GM12878 (cell line): ENCODE measurements at regions not wholly inside any gene's neighbourhood (a gene's known extent, or its start where the extent isn't known, plus 50 kb on each side); places are given as distances from the start of the nearest gene placed in this dataset.

Experiments used
- ATAC-seq: fragments of 200-7000 bp; cut with Tn5 transposase; 3 replicates; pipeline ENCODE4 v1.9.1; 2020; ENCODE audit warnings: mild to moderate bottlenecking, moderate library complexity
- BruUV-seq: library from RNA; stranded (reverse); fragments of 400-500 nt; replicated peaks from 2 replicates; lab custom pipeline; 2021; lab: Mats Ljungman, UMichigan
- CTCF ChIA-PET: fragments of 300-600 bp; sonication (Branson Sonifier 250); formaldehyde crosslinking; extraction: SDS; loops from one replicate; lab custom pipeline; 2021; ENCODE audit warnings: inconsistent platforms; lab: Yijun Ruan, JAX
- POLR2A ChIA-PET: fragments of 350-600 bp; formaldehyde crosslinking; extraction: SDS; loops from one replicate; lab custom pipeline; 2021; ENCODE audit warnings: inconsistent platforms; lab: Charles Lee
- RAD21 ChIA-PET: fragments of 300-600 bp; sonication (Branson Sonifier 250); formaldehyde crosslinking; loops from one replicate; lab custom pipeline; 2023; ENCODE audit warnings: antibody characterized with exemption; ENCODE audit not compliant: unreplicated experiment; lab: Charles Lee
- SMC1A ChIA-PET: fragments of 300-600 bp; sonication (Branson Sonifier 250); formaldehyde crosslinking; loops from one replicate; lab custom pipeline; 2023; ENCODE audit not compliant: unreplicated experiment, uncharacterized antibody; lab: Charles Lee
- DNase-seq: peaks from one replicate; pipeline ENCODE4 v3.0.0-alpha.2; 2011; ENCODE audit warnings: low read depth, low spot score
- FAIRE-seq: peaks from 3 replicates; lab custom pipeline; 2011; peaks lifted over from hg19 to GRCh38; lab: Jason Lieb, UNC
- H2AFZ ChIP-seq: 2 replicates; pipeline ENCODE4 v1.6.0; 2011; ENCODE audit warnings: low read depth, low read length, control low read depth; ENCODE audit not compliant: control insufficient read depth
- H3K27ac ChIP-seq: 2 replicates; pipeline ENCODE4 v1.5.1; 2011; ENCODE audit warnings: control low read depth; ENCODE audit not compliant: control insufficient read depth, insufficient read depth
- H3K27me3 ChIP-seq, 2 experiments: replicated peaks in 1 of 2; 2 replicates each; pipeline versions ENCODE4 v1.6.0 to v1.6.1; 2011; ENCODE audit warnings: low read length in 1 of 2; ENCODE audit not compliant: control insufficient read depth in 2 of 2, insufficient read depth in 2 of 2
- H3K36me3 ChIP-seq, 2 experiments: 2 replicates each; pipeline ENCODE4 v1.5.1; 2011; ENCODE audit warnings: low read length in 1 of 2; ENCODE audit not compliant: control insufficient read depth in 2 of 2, insufficient read depth in 2 of 2
- H3K4me1 ChIP-seq: 2 replicates; pipeline ENCODE4 v1.6.1; 2011; ENCODE audit warnings: mild to moderate bottlenecking, low read length, moderate library complexity, mixed read lengths; ENCODE audit not compliant: control insufficient read depth, insufficient read depth
- H3K4me2 ChIP-seq: 2 replicates; pipeline ENCODE4 v1.6.0; 2011; ENCODE audit warnings: control low read depth; ENCODE audit not compliant: control insufficient read depth, insufficient read depth
- H3K4me3 ChIP-seq: fragments of 200-600 bp; sonication (generic); 2 replicates; pipeline ENCODE4 v1.5.1; 2016
- H3K79me2 ChIP-seq: 2 replicates; pipeline ENCODE4 v1.6.0; 2011; ENCODE audit warnings: low read length; ENCODE audit not compliant: control insufficient read depth, insufficient read depth
- H3K9ac ChIP-seq: 2 replicates; pipeline ENCODE4 v1.8.0; 2011; ENCODE audit warnings: low read length, control low read depth, mixed read lengths; ENCODE audit not compliant: control insufficient read depth, insufficient read depth
- H3K9me3 ChIP-seq: replicated peaks from 3 replicates; pipeline ENCODE4 v1.5.1; 2011; ENCODE audit warnings: mild to moderate bottlenecking, low read length; ENCODE audit not compliant: control insufficient read depth, insufficient read depth
- H4K20me1 ChIP-seq: 2 replicates; pipeline ENCODE4 v1.6.0; 2011; ENCODE audit not compliant: control insufficient read depth, insufficient read depth
- ASH2L ChIP-seq: fragments of 300-600, 200-600 bp; sonication (generic); IDR thresholded peaks from 2 replicates; pipeline ENCODE4 v1.6.1; 2017; ENCODE audit warnings: low read depth, mild to moderate bottlenecking, borderline replicate concordance
- CEBPZ ChIP-seq: fragments of 150-350 bp; IDR thresholded peaks from 2 replicates; pipeline ENCODE4 v1.6.1; 2016; ENCODE audit warnings: low read depth, low read length
- IKZF1 ChIP-seq: fragments of 450-650 bp; conservative IDR thresholded peaks from 2 replicates; pipeline ENCODE4 v1.6.1; 2017; ENCODE audit warnings: antibody characterized with exemption, mild to moderate bottlenecking
- IRF5 ChIP-seq: fragments of 450-650 bp; IDR thresholded peaks from 2 replicates; pipeline ENCODE4 v1.6.1; 2017; ENCODE audit warnings: borderline replicate concordance
- NR2C1 ChIP-seq: fragments of 450-650 bp; IDR thresholded peaks from 2 replicates; pipeline ENCODE4 v1.6.1; 2017; ENCODE audit warnings: antibody characterized with exemption, mild to moderate bottlenecking, moderate library complexity
- RAD51 ChIP-seq: fragments of 450-650 bp; IDR thresholded peaks from 2 replicates; pipeline ENCODE4 v1.6.1; 2016; ENCODE audit warnings: moderate library complexity, mild to moderate bottlenecking, inconsistent platforms
- SMARCA5 ChIP-seq: fragments of 450-650 bp; IDR thresholded peaks from 2 replicates; pipeline ENCODE4 v1.6.1; 2017; ENCODE audit warnings: mild to moderate bottlenecking
- SPI1 ChIP-seq: IDR thresholded peaks from 2 replicates; pipeline ENCODE4 v1.6.1; 2011; ENCODE audit warnings: low read depth, mild to moderate bottlenecking, low read length, moderate library complexity, borderline replicate concordance; ENCODE audit not compliant: insufficient read depth
- SUPT20H ChIP-seq: IDR thresholded peaks from 2 replicates; pipeline ENCODE4 v1.6.1; 2011; ENCODE audit warnings: low read depth, mild to moderate bottlenecking, low read length, moderate library complexity, borderline replicate concordance; ENCODE audit not compliant: control insufficient read depth
- ZNF384 ChIP-seq: IDR thresholded peaks from 2 replicates; pipeline ENCODE4 v1.6.1; 2012; ENCODE audit warnings: low read depth, mild to moderate bottlenecking, low read length, improper control_type of control experiment, borderline replicate concordance
- WGBS: methylation state at CpG from one replicate; pipeline ENCODE4 v1.1.6; 2016; ENCODE audit warnings: low lambda C conversion rate; ENCODE audit not compliant: insufficient replicate concordance, insufficient coverage; ENCODE audit errors: missing lambda C conversion rate; 5-methylcytosine and 5-hydroxymethylcytosine counted together
- in situ Hi-C: fragments of 300-500 bp; cut with MboI; formaldehyde crosslinking; loops from 9 replicates; pipeline ENCODE4 v1.14.3; 2018; ENCODE audit warnings: mixed read lengths
- intact Hi-C: fragments of 100-400 bp; cut with micrococcal nuclease; formaldehyde crosslinking; loops from one replicate; pipeline ENCODE4 v1.14.2; 2022; ENCODE audit not compliant: unreplicated experiment

DNA sequence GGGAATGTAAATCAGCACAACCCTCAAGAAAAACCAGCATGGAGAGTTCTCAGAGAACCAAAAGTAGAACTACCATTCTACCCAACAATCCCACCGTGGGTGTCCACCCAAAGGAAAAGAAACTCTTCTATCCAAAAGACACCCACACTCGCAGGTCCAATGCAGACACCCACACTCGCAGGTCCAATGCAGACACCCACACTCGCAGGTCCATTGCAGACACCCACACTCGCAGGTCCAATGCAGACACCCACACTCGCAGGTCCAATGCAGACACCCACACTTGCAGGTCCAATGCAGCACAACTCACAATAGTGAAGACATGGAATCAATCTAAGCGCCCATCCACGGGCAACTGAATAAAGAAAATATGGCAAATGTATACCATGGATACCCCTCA is 77.0 kb upstream of the RPH3AL start:
- Histone ChIP-seq H3K9ac (no peak overlapping the region), H3K4me2 (no peak overlapping the region), H3K27ac (no peak overlapping the region), H3K27me3 (no peaks in the 10 kb centered on the region), H3K4me1 (no peaks in the 10 kb centered on the region), H3K79me2 (no peaks in the 10 kb centered on the region), H3K9me3 (no peaks in the 10 kb centered on the region; the same call in 2 of the 3 replicates), H4K20me1 (no peaks in the 10 kb centered on the region), H3K4me3 (no peak overlapping the region), H2AFZ (no peak overlapping the region), H3K36me3 (no peaks in the 10 kb centered on the region)
- DNase-seq (no peak), ATAC-seq (no peak), FAIRE-seq (no peak)
- ChIA-PET RAD21 (no interaction called here), CTCF (no interaction called here), SMC1A (no interaction called here), POLR2A (no interaction called here)
- intact Hi-C loops = no loop called here
- 44% methylated on average over 6 of the region's 8 CpGs for WGBS
- no TSS peak for BruUV-seq
- TF ChIP-seq CEBPZ (no peak), ASH2L (no peak), NR2C1 (no peak), RAD51 (no peak), SUPT20H (no peak), IRF5 (no peak), SPI1 (no peak), SMARCA5 (no peak), ZNF384 (no peak), IKZF1 (no peak)
- in situ Hi-C loops = no loop called here
